ENCODE measurements at regions not wholly inside any gene's neighbourhood (a gene's known extent, or its start where the extent isn't known, plus 50 kb on each side); places are given as distances from the start of the nearest gene placed in this dataset.

DNA sequence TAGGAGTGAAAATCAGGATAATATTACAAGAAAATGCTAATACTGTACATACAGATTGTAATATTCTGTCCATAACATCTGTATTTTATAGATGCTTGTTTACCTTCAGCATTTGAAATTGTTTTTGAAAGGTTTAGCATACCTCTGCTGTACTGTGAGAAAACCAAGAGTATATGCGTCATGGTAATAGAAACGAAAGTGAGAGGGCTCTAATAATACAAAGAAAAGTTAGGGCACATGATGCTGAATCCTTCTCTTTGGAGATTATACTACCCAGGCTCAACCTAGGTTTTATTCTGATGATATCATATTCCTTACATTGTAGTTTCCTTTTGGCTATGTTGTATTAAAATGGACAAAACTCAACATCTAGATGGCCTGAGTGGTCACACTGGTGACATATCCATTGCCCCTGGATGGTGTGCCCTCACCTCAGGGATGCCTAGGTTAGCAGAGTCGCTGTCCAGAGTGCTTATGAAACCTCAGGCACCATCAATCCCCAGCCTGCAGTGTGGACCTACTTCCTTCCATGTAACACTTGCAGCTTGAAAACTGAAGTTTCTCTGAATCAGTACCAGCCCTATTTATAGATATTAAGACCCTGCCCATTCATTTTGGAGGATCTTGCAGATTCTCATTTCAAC, 253.7 kb downstream of the KCTD12 start:
- TF ChIP-seq POLR2A (IDR thresholded peaks at IDR 0.05; ENCODE audit: low read depth, low read length) (no peak), POLR2AphosphoS5 (IDR thresholded peaks at IDR 0.05; ENCODE audit: low read depth, low read length) (no peak), TAF1 (IDR thresholded peaks at IDR 0.05; ENCODE audit: borderline replicate concordance, low read depth, low read length) (no peak)
- no peak for DNase-seq (ENCODE audit: insufficient read length)
- no peak for FAIRE-seq

DNA sequence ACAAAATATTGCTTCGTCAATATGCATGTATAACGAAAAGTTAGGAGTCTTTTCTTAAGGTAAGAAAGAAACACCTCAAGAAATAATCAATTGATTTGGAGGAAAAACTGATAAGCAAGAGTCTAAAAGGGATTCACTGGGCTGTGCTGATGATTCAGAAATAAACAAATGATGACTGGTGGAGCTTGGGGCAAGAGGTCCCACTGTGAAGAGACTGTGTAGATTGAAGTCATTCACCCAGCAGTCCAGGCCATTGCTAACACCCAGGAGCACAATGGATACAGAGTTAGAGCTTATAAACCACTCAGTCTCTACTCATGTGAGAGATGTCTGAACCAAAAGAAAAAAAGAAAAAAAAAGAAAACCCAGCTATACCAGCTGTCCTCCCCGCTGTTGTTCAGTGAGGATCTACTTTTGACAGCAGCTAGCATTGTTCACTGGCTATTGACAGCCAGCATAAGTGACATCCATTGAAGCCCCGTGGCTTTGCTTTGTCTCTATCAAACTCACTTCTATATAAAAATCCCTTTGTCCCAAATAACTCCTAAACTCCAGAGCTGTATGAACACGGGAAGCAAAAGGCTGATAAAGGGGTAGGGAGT, 255.5 kb downstream of the KCTD12 start:
- FAIRE-seq (no peak), DNase-seq (ENCODE audit: insufficient read length) (no peak)
- TF ChIP-seq POLR2A (IDR thresholded peaks at IDR 0.05; ENCODE audit: low read depth, low read length), result no peak
- TF ChIP-seq POLR2AphosphoS5 (IDR thresholded peaks at IDR 0.05; ENCODE audit: low read depth, low read length), result no peak
- no peak for TF ChIP-seq TAF1 (IDR thresholded peaks at IDR 0.05; ENCODE audit: borderline replicate concordance, low read depth, low read length)

DNA sequence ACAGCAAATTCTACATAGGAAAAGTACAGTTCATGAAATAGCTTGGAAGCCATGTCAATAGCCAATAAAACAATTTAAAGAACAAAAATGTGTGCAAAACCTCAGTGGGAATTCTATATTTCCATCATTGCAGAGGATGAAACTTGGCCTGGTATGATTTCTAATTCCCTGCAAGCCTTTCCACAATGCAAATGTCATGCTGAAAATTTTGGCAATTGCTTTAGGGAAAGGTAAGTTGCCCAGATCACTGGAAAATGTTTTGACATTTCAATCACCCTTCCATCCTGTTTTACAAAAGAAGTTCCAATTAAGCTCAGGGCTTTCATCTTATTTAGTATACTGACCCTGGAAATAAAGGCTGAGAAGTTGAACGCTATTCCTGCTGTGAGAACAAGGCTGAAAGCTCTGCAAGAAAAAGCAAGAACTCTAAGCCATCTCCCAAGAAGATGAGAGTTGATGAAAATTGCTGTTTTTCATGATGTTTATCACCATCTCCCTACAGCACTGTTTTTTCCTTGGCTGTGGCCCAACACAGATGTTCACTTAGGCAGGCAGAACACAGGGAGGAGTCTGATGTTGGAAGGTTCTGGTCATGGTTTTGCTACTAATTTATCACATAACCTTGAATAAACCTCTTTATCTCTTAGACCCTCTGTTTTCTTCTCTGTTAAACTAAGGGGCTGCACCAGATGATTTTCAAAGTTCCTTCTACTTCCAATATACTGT, 263.7 kb downstream of the KCTD12 start:
- FAIRE-seq (no peak), DNase-seq (ENCODE audit: insufficient read length) (no peak)
- TF ChIP-seq TAF1 (IDR thresholded peaks at IDR 0.05; ENCODE audit: borderline replicate concordance, low read depth, low read length) (no peak), POLR2A (IDR thresholded peaks at IDR 0.05; ENCODE audit: low read depth, low read length) (no peak), POLR2AphosphoS5 (IDR thresholded peaks at IDR 0.05; ENCODE audit: low read depth, low read length) (no peak)

DNA sequence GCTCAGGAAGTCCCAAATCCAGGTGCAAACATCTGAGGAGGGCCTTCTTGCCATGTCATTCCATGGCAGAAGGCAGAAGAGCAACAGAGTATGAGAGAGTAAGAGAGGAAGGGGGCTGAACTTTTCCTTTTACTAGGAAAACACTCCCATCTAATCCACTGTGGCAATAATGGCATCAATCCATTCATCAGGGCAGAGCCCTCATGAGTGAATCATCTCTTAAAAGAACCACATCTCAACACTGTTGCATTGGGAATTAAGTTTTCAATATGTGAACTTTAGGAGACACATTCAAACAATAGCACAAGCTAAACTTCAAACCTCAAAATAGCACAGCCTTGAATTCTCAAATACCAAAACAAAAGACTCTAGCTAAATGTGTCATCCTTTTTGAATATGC, 264.5 kb downstream of the KCTD12 start:
- DNase-seq (ENCODE audit: insufficient read length), result no peak
- no peak for FAIRE-seq
- no peak for TF ChIP-seq POLR2AphosphoS5 (IDR thresholded peaks at IDR 0.05; ENCODE audit: low read depth, low read length)
- no peak for TF ChIP-seq POLR2A (IDR thresholded peaks at IDR 0.05; ENCODE audit: low read depth, low read length)
- no peak for TF ChIP-seq TAF1 (IDR thresholded peaks at IDR 0.05; ENCODE audit: borderline replicate concordance, low read depth, low read length)

DNA sequence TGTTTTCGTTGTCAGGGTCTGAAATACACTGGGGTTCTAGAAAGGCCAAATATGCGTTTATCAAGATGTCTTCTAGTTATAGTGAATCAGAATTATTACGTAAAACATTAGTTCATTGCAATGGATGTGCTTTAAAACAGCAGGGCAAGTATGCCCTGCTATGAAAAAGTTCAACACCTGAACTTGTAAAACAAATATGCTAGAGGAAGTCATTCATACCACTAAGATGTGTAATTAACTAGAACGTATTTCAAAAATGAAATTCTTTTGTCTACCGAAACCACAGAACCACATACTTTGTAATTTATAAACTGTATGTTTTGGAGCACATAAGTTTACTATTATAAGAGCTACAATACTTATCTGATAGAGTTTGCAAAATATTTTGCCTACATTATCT, 266.2 kb downstream of the KCTD12 start:
- FAIRE-seq (no peak), DNase-seq (ENCODE audit: insufficient read length) (no peak)
- TF ChIP-seq POLR2AphosphoS5 (IDR thresholded peaks at IDR 0.05; ENCODE audit: low read depth, low read length) (no peak), TAF1 (IDR thresholded peaks at IDR 0.05; ENCODE audit: borderline replicate concordance, low read depth, low read length) (no peak), POLR2A (IDR thresholded peaks at IDR 0.05; ENCODE audit: low read depth, low read length) (no peak)

DNA sequence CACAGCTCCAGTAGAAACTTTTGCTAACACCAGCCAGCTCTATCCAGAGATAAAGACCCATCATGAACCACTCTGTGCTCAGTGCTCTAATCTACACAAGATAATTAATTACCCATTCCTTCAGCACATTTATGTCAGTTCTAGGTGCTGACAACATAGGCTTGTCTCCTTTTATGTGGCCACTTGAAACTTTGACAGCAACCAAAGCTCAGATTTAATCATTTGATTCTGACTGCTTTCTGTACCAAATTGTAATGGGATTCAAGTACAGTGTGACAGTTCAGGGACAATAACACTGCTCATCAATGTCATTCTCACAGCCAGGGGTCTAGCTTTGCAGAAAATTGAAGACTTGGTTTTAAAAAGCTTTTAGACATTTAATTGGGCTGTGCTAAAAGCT, 266.6 kb downstream of the KCTD12 start:
- DNase-seq (ENCODE audit: insufficient read length), result no peak
- TF ChIP-seq POLR2A (IDR thresholded peaks at IDR 0.05; ENCODE audit: low read depth, low read length) (no peak), TAF1 (IDR thresholded peaks at IDR 0.05; ENCODE audit: borderline replicate concordance, low read depth, low read length) (no peak), POLR2AphosphoS5 (IDR thresholded peaks at IDR 0.05; ENCODE audit: low read depth, low read length) (no peak)
- peak; percentile 44 for FAIRE-seq

DNA sequence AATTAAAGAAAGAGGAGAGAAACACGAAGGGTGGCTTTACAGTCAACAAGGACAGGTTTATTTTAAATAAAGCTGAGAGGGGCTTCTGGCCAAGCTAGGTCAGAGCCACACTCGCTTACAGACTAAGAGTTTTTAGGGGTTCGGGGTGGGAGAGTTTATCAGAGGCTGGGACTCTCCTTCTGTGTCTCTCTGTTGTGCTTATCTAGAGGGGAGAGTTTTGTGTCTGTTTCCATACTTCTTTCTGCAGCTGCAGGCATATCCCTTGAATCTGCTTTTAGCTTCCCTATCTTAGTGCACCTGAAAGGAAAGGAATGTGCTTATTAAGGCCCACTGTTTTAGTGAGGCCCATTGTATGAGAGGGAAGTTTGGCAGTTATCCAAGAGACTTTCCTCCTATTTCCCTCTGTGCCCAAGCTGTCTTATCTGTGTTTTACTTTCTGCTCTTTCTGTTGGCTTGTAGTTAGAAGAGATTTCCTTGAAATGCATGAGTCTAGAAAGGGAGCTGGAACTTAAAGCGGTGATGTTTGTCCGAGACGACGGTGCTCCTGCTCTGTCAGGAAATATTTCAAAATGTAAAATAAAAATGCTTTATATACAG, 275.3 kb downstream of the KCTD12 start:
- no peak for FAIRE-seq
- TF ChIP-seq TAF1 (IDR thresholded peaks at IDR 0.05; ENCODE audit: borderline replicate concordance, low read depth, low read length) (no peak), POLR2AphosphoS5 (IDR thresholded peaks at IDR 0.05; ENCODE audit: low read depth, low read length) (no peak), POLR2A (IDR thresholded peaks at IDR 0.05; ENCODE audit: low read depth, low read length) (no peak)
- DNase-seq (ENCODE audit: insufficient read length), result no peak

DNA sequence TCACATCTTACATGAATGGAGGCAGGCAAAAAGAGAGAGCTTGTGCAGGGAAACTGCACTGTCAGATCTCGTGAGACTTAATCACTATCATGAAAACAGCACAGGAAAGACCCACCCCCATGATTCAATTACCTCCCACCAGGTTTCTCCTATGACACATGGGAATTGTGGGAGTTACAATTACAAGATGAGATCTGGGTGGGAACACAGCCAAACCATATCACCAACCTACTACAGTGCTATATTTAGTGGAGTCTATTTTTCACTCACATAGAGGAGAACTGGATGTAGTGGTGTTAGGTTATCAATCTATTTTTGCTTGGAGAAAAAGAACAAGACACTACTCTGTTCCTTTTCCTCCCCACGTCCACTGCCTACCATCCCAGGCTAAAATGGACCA, 276.6 kb downstream of the KCTD12 start:
- FAIRE-seq (no peak), DNase-seq (ENCODE audit: insufficient read length) (no peak)
- TF ChIP-seq POLR2A (IDR thresholded peaks at IDR 0.05; ENCODE audit: low read depth, low read length), result no peak
- TF ChIP-seq TAF1 (IDR thresholded peaks at IDR 0.05; ENCODE audit: borderline replicate concordance, low read depth, low read length), result no peak
- TF ChIP-seq POLR2AphosphoS5 (IDR thresholded peaks at IDR 0.05; ENCODE audit: low read depth, low read length), result no peak

DNA sequence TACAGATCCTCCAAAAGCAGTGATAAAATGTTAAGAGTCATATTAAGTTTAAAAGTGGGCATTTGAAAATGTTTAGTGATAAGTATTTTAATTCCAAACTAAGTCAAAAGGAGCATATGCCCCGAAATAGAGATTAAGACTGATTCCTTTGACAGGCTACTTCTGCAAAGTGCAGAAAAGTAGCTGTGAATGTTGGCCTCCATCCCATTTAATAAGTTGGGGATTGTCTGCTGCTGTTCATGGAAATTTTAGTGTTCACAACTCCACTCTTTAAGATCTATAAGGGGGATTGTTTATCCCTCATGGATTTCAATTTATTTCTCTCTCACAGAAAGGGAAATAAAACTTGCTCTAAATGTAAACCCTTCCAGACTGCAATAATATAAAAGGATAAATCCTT, 278.3 kb downstream of the KCTD12 start:
- DNase-seq (ENCODE audit: insufficient read length), result no peak
- no peak for FAIRE-seq
- TF ChIP-seq TAF1 (IDR thresholded peaks at IDR 0.05; ENCODE audit: borderline replicate concordance, low read depth, low read length), result no peak
- TF ChIP-seq POLR2AphosphoS5 (IDR thresholded peaks at IDR 0.05; ENCODE audit: low read depth, low read length), result no peak
- no peak for TF ChIP-seq POLR2A (IDR thresholded peaks at IDR 0.05; ENCODE audit: low read depth, low read length)

DNA sequence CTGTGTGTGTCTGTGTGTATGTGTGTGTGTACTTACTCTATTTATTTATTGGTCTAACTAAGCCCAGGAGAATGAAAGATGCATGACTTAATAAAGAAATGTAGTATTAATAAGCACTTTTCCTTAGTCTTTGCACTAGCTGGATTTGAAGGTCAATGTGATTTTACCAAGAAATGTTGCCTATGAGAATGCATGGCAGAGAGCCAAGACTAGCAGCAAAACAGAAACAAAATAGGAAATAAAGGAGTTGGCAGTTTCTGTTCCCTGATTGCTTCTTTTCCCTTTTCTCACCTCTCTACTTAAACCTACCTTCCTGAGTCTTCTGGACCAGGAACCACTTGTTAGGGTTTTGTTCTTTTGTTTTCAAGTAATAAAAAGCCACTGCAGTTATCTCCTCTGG, 286.1 kb downstream of the KCTD12 start:
- TF ChIP-seq POLR2AphosphoS5 (IDR thresholded peaks at IDR 0.05; ENCODE audit: low read depth, low read length) (no peak), TAF1 (IDR thresholded peaks at IDR 0.05; ENCODE audit: borderline replicate concordance, low read depth, low read length) (no peak), POLR2A (IDR thresholded peaks at IDR 0.05; ENCODE audit: low read depth, low read length) (no peak)
- no peak for DNase-seq (ENCODE audit: insufficient read length)
- FAIRE-seq, result no peak

DNA sequence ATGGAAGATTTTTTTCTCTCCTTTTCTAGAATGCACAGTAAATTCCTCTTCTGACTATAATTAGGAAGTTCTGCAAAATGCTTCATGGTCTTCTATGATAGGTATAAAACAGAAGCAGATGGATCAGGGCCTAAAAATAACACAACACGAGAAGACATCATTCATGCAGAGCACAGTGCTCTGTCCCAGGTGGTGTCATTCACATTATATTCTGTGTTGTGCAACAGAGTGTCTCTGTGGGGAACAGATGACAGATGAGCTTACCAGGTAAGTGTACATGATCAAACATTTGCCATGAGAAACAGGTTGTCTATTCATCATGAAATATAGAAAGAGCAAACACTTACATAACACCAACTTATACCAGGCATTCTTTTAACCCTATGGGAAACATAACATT, 288.3 kb downstream of the KCTD12 start:
- no peak for FAIRE-seq
- TF ChIP-seq POLR2A (IDR thresholded peaks at IDR 0.05; ENCODE audit: low read depth, low read length) (no peak), TAF1 (IDR thresholded peaks at IDR 0.05; ENCODE audit: borderline replicate concordance, low read depth, low read length) (no peak), POLR2AphosphoS5 (IDR thresholded peaks at IDR 0.05; ENCODE audit: low read depth, low read length) (no peak)
- DNase-seq (ENCODE audit: insufficient read length), result no peak
